Neural progenitor cell (in vitro differentiated cells): ENCODE measurements at regions not wholly inside any gene's neighbourhood (a gene's known extent, or its start where the extent isn't known, plus 50 kb on each side); places are given as distances from the start of the nearest gene placed in this dataset.

Experiments
- DNase-seq: peaks from one replicate; pipeline ENCODE4 v3.0.0-alpha.2; 2016; ENCODE audit warnings: low spot score
- H2AFZ ChIP-seq: fragments of 200-600 bp; sonication (generic); replicated peaks from 2 replicates; pipeline ENCODE4 v1.6.1; 2016; ENCODE audit warnings: antibody characterized with exemption
- H3F3A ChIP-seq: fragments of 200-600 bp; sonication (generic); 2 replicates; pipeline ENCODE4 v1.6.1; 2016; ENCODE audit warnings: antibody characterized with exemption, low read depth
- H3K27ac ChIP-seq: fragments of 200-600 bp; sonication (generic); 2 replicates; pipeline ENCODE4 v1.5.1; 2016; ENCODE audit warnings: mild to moderate bottlenecking
- H3K27me3 ChIP-seq: fragments of 200-600 bp; sonication (generic); 2 replicates; pipeline ENCODE4 v1.6.1; 2016; ENCODE audit warnings: mild to moderate bottlenecking, moderate library complexity
- H3K36me3 ChIP-seq: fragments of 200-600 bp; sonication (generic); 2 replicates; pipeline ENCODE4 v1.5.1; 2016
- H3K4me1 ChIP-seq: fragments of 200-600 bp; sonication (generic); 2 replicates; pipeline ENCODE4 v1.6.1; 2016; ENCODE audit warnings: mixed run types
- H3K4me2 ChIP-seq: fragments of 200-600 bp; sonication (generic); 2 replicates; pipeline ENCODE4 v1.6.1; 2016
- H3K4me3 ChIP-seq: fragments of 200-600 bp; sonication (generic); 2 replicates; pipeline ENCODE4 v1.5.1; 2016
- H3K79me2 ChIP-seq: fragments of 200-600 bp; sonication (generic); 2 replicates; pipeline ENCODE4 v1.6.1; 2016; ENCODE audit warnings: low read depth
- H3K9ac ChIP-seq: fragments of 200-600 bp; sonication (generic); 2 replicates; pipeline ENCODE4 v1.6.1; 2016
- H3K9me3 ChIP-seq: fragments of 200-600 bp; sonication (generic); 2 replicates; pipeline ENCODE4 v1.5.1; 2016; ENCODE audit warnings: low read depth
- H4K20me1 ChIP-seq: fragments of 200-600 bp; sonication (generic); 2 replicates; pipeline ENCODE4 v1.6.1; 2016; ENCODE audit warnings: low read depth
- H3K27ac Mint-ChIP-seq: 3 replicates; pipeline ENCODE4 v1.8.0; 2021; ENCODE audit warnings: mixed read lengths
- H3K27me3 Mint-ChIP-seq: 2 replicates; pipeline ENCODE4 v1.8.0; 2022; ENCODE audit warnings: low read depth, mild to moderate bottlenecking, inconsistent platforms, moderate library complexity, mixed read lengths; ENCODE audit not compliant: insufficient read depth
- H3K36me3 Mint-ChIP-seq: 3 replicates; pipeline ENCODE4 v1.8.0; 2021; ENCODE audit warnings: mixed read lengths
- H3K4me1 Mint-ChIP-seq: 3 replicates; pipeline ENCODE4 v1.8.0; 2021; ENCODE audit warnings: mixed read lengths
- H3K4me3 Mint-ChIP-seq: 3 replicates; pipeline ENCODE4 v1.8.0; 2021; ENCODE audit warnings: mild to moderate bottlenecking, moderate library complexity, mixed read lengths
- H3K9me3 Mint-ChIP-seq: 3 replicates; pipeline ENCODE4 v1.8.0; 2020; ENCODE audit warnings: mixed read lengths
- EZH2 ChIP-seq: fragments of 200-600 bp; sonication (generic); IDR thresholded peaks from 2 replicates; pipeline ENCODE4 v1.6.1; 2017; ENCODE audit warnings: antibody characterized with exemption, mild to moderate bottlenecking, moderate library complexity
- EZH2phosphoT487 ChIP-seq: fragments of 200-600 bp; sonication (generic); IDR thresholded peaks from 2 replicates; pipeline ENCODE4 v1.6.1; 2017; ENCODE audit warnings: antibody characterized with exemption
- TF ChIP-seq, protein P1 (sequence below): fragments of 200-600 bp; sonication (generic); IDR thresholded peaks from 2 replicates; pipeline ENCODE4 v1.5.1; 2017; ENCODE audit warnings: antibody characterized with exemption, mild to moderate bottlenecking

GRCh38 chr16:73319261-73319660 lies 271.3 kb upstream of the ZFHX3 start:
- TF ChIP-seq EZH2phosphoT487 (no peak), EZH2 (no peak)
- TF ChIP-seq, protein P1, sequence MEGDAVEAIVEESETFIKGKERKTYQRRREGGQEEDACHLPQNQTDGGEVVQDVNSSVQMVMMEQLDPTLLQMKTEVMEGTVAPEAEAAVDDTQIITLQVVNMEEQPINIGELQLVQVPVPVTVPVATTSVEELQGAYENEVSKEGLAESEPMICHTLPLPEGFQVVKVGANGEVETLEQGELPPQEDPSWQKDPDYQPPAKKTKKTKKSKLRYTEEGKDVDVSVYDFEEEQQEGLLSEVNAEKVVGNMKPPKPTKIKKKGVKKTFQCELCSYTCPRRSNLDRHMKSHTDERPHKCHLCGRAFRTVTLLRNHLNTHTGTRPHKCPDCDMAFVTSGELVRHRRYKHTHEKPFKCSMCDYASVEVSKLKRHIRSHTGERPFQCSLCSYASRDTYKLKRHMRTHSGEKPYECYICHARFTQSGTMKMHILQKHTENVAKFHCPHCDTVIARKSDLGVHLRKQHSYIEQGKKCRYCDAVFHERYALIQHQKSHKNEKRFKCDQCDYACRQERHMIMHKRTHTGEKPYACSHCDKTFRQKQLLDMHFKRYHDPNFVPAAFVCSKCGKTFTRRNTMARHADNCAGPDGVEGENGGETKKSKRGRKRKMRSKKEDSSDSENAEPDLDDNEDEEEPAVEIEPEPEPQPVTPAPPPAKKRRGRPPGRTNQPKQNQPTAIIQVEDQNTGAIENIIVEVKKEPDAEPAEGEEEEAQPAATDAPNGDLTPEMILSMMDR: no peak
- Mint-ChIP-seq H3K4me1 (peaks cover 49% of the 10 kb centered on the region), H3K4me3 (no peak overlapping the region), H3K9me3 (peaks cover 5% of the 10 kb centered on the region), H3K27ac (no peak overlapping the region), H3K27me3 (peaks cover 6% of the 10 kb centered on the region), H3K36me3 (no peaks in the 10 kb centered on the region)
- H3F3A ChIP-seq: no peaks in the 10 kb centered on the region
- no peak overlapping the region for H3K9ac ChIP-seq
- no peak overlapping the region for H3K27ac ChIP-seq
- H3K79me2 ChIP-seq: no peaks in the 10 kb centered on the region
- no peaks in the 10 kb centered on the region for H4K20me1 ChIP-seq
- peaks cover 11% of the 10 kb centered on the region for H3K4me1 ChIP-seq
- no peaks in the 10 kb centered on the region for H3K36me3 ChIP-seq
- H2AFZ ChIP-seq: no peak overlapping the region
- DNase-seq: no peak
- no peak overlapping the region for H3K4me3 ChIP-seq
- no peaks in the 10 kb centered on the region for H3K27me3 ChIP-seq
- H3K4me2 ChIP-seq: no peak overlapping the region
- no peaks in the 10 kb centered on the region for H3K9me3 ChIP-seq

DNA sequence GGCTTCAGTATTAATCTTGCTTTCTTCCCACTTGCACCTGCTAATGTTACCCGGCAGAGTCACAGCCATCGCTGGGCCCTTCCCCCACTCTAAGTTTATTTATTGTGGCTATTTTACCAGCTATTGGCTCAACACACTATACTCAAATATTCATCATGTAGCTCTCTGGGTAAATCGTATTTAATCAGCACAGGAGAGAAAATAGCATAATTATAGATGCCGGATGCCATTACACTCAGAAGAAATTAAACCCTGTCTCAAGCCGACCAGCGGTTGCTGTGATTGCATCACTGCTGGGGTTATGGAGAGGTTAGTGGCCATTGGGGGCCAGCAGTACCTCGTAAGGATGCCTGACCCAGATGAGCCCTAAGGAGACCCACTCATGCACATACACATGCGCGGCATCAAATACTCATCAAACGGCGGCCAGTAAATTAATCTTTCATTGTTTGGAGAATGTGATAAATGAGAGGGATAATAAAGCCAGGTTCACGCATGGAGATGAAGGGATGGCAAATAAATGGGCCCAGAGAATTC lies 269.5 kb upstream of the ZFHX3 start:
- H3F3A ChIP-seq: no peaks in the 10 kb centered on the region
- no peaks in the 10 kb centered on the region for H3K79me2 ChIP-seq
- no peaks in the 10 kb centered on the region for H4K20me1 ChIP-seq
- DNase-seq: no peak
- Mint-ChIP-seq H3K27ac (no peak overlapping the region), H3K27me3 (peaks cover 2% of the 10 kb centered on the region), H3K4me3 (no peak overlapping the region), H3K4me1 (peaks cover 49% of the 10 kb centered on the region), H3K9me3 (peaks cover 7% of the 10 kb centered on the region), H3K36me3 (no peaks in the 10 kb centered on the region)
- no peak overlapping the region for H2AFZ ChIP-seq
- no peaks in the 10 kb centered on the region for H3K27me3 ChIP-seq
- no peak overlapping the region for H3K9ac ChIP-seq
- no peak overlapping the region for H3K4me2 ChIP-seq
- TF ChIP-seq EZH2 (no peak), EZH2phosphoT487 (no peak)
- TF ChIP-seq, protein P1: no peak
- H3K4me3 ChIP-seq: no peak overlapping the region
- peaks cover 11% of the 10 kb centered on the region for H3K4me1 ChIP-seq
- no peaks in the 10 kb centered on the region for H3K9me3 ChIP-seq
- H3K27ac ChIP-seq: no peak overlapping the region
- H3K36me3 ChIP-seq: no peaks in the 10 kb centered on the region

DNA sequence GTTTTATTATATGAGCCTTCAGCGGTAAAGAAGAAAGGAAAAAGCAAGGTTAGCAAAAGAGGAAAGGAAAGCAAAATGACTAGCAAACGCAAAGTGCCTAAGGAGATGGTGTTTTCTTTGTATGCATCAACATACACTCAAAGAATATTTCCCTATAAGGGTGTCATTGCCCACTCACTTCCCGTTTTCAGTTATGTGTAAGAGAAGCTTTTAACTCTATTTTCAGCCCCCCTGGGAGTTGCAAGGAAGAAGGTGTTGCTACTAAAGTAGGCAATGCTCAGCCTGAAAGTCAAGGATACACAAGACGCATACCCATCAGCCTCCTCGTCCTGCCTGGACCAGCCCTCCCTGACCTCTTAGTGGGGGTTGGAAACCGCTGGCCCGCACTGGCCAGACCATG lies 267.7 kb upstream of the ZFHX3 start:
- no peak overlapping the region for H3K4me3 ChIP-seq
- H3K36me3 Mint-ChIP-seq: no peaks in the 10 kb centered on the region
- no peaks in the 10 kb centered on the region for H3K36me3 ChIP-seq
- TF ChIP-seq, protein P1: no peak
- TF ChIP-seq EZH2phosphoT487: no peak
- no peak for TF ChIP-seq EZH2
- H3K4me1 ChIP-seq: peaks cover 11% of the 10 kb centered on the region
- no peak overlapping the region for H3K27ac Mint-ChIP-seq
- H3F3A ChIP-seq: no peaks in the 10 kb centered on the region
- no peak overlapping the region for H3K4me3 Mint-ChIP-seq
- no peak overlapping the region for H3K27ac ChIP-seq
- no peaks in the 10 kb centered on the region for H3K27me3 ChIP-seq
- H3K27me3 Mint-ChIP-seq: peaks cover 2% of the 10 kb centered on the region
- H3K4me1 Mint-ChIP-seq: peaks cover 36% of the 10 kb centered on the region
- no peaks in the 10 kb centered on the region for H3K9me3 ChIP-seq
- no peak overlapping the region for H3K9ac ChIP-seq
- H2AFZ ChIP-seq: no peak overlapping the region
- H3K79me2 ChIP-seq: no peaks in the 10 kb centered on the region
- H3K9me3 Mint-ChIP-seq: peaks cover 7% of the 10 kb centered on the region
- H4K20me1 ChIP-seq: no peaks in the 10 kb centered on the region
- DNase-seq: no peak
- H3K4me2 ChIP-seq: no peak overlapping the region
